Liver (tissue), 7 donors: ENCODE measurements at regions not wholly inside any gene's neighbourhood (a gene's known extent, or its start where the extent isn't known, plus 50 kb on each side); places are given as distances from the start of the nearest gene placed in this dataset.

Source experiments
- DNase-seq: peaks from one replicate; pipeline ENCODE4 v3.0.0-alpha.2; 2017; ENCODE audit warnings: low spot score
- H3K27ac ChIP-seq, 2 donors: one replicate each; pipeline ENCODE4 v1.7.0; 2013; ENCODE audit warnings: inconsistent platforms in 2 of 2, low read length in 2 of 2, control low read depth in 1 of 2, low read depth in 1 of 2, mild to moderate bottlenecking in 1 of 2
- H3K27me3 ChIP-seq, 4 donors: one replicate each; pipeline versions ENCODE4 v1.6.1 to v1.7.0; 2013; ENCODE audit warnings: low read length in 3 of 4, inconsistent platforms in 1 of 4, mild to moderate bottlenecking in 1 of 4, moderate library complexity in 1 of 4; ENCODE audit not compliant: control insufficient read depth in 4 of 4, insufficient read depth in 4 of 4
- H3K36me3 ChIP-seq, 4 donors: one replicate each; pipeline versions ENCODE4 v1.6.1 to v1.7.0; 2013; ENCODE audit warnings: low read length in 3 of 4, mild to moderate bottlenecking in 3 of 4, low read depth in 1 of 4, moderate library complexity in 1 of 4; ENCODE audit not compliant: control insufficient read depth in 4 of 4, insufficient read depth in 3 of 4
- H3K4me1 ChIP-seq, 4 donors: one replicate each; pipeline versions ENCODE4 v1.6.1 to v1.7.0; 2013; ENCODE audit warnings: low read length in 3 of 4, mild to moderate bottlenecking in 3 of 4, moderate library complexity in 1 of 4; ENCODE audit not compliant: control insufficient read depth in 4 of 4, insufficient read depth in 4 of 4
- H3K4me3 ChIP-seq, 3 donors: one replicate each; pipeline versions ENCODE4 v1.6.1 to v1.7.0; 2013; ENCODE audit warnings: low read length in 3 of 3, control low read depth in 1 of 3, low read depth in 1 of 3, mild to moderate bottlenecking in 1 of 3
- H3K9ac ChIP-seq, 2 donors: one replicate each; pipeline ENCODE4 v1.7.0; 2013; ENCODE audit warnings: low read length in 2 of 2, mild to moderate bottlenecking in 2 of 2, moderate library complexity in 2 of 2, control low read depth in 1 of 2, low read depth in 1 of 2
- H3K9me3 ChIP-seq, 4 donors: one replicate each; pipeline versions ENCODE4 v1.6.1 to v1.7.0; 2013; ENCODE audit warnings: low read length in 3 of 4; ENCODE audit not compliant: control insufficient read depth in 4 of 4
- ATF3 ChIP-seq: IDR thresholded peaks from 2 replicates; pipeline ENCODE4 v1.6.1; 2016; ENCODE audit warnings: antibody characterized with exemption
- CTCF ChIP-seq: fragments of 150-350 bp; IDR thresholded peaks from 2 replicates; pipeline ENCODE4 v1.5.1; 2017; ENCODE audit warnings: improper control_type of control experiment, low read depth, low read length; ENCODE audit not compliant: missing input control
- EGR1 ChIP-seq, 2 donors: IDR thresholded peaks; 2 replicates each; pipeline ENCODE4 v1.6.1; 2016 to 2018; ENCODE audit warnings: antibody characterized with exemption in 2 of 2, low read depth in 2 of 2
- FOXA1 ChIP-seq: IDR thresholded peaks from 2 replicates; pipeline ENCODE4 v1.6.1; 2016; ENCODE audit warnings: antibody characterized with exemption
- FOXA2 ChIP-seq: IDR thresholded peaks from 2 replicates; pipeline ENCODE4 v1.6.1; 2016; ENCODE audit warnings: antibody characterized with exemption
- GABPA ChIP-seq, 2 donors: IDR thresholded peaks in 1 of 2; conservative IDR thresholded peaks in 1 of 2; 2 replicates each; pipeline ENCODE4 v1.6.1; 2016; ENCODE audit warnings: antibody characterized with exemption in 2 of 2, mild to moderate bottlenecking in 1 of 2, moderate library complexity in 1 of 2
- HNF4A ChIP-seq, 2 donors: conservative IDR thresholded peaks; 2 replicates each; pipeline ENCODE4 v1.6.1; 2016; ENCODE audit warnings: antibody characterized with exemption in 2 of 2, mild to moderate bottlenecking in 2 of 2
- HNF4G ChIP-seq: IDR thresholded peaks from 2 replicates; pipeline ENCODE4 v1.6.1; 2016; ENCODE audit warnings: antibody characterized with exemption
- JUND ChIP-seq, 2 donors: IDR thresholded peaks; 2 replicates each; pipeline ENCODE4 v1.6.1; 2016; ENCODE audit warnings: antibody characterized with exemption in 2 of 2
- MAX ChIP-seq: IDR thresholded peaks from 2 replicates; pipeline ENCODE4 v1.6.1; 2016; ENCODE audit warnings: antibody characterized with exemption
- NR2F2 ChIP-seq: IDR thresholded peaks from 2 replicates; pipeline ENCODE4 v1.6.1; 2016; ENCODE audit warnings: antibody characterized with exemption
- RAD21 ChIP-seq, 2 donors: IDR thresholded peaks; 2 replicates each; pipeline ENCODE4 v1.6.1; 2016; ENCODE audit warnings: antibody characterized with exemption in 2 of 2, mild to moderate bottlenecking in 2 of 2
- REST ChIP-seq: IDR thresholded peaks from 2 replicates; pipeline ENCODE4 v1.6.1; 2016; ENCODE audit warnings: antibody characterized with exemption, mild to moderate bottlenecking
- RXRA ChIP-seq, 2 donors: IDR thresholded peaks; 2 replicates each; pipeline ENCODE4 v1.6.1; 2017 to 2018; ENCODE audit warnings: antibody characterized with exemption in 2 of 2, mild to moderate bottlenecking in 1 of 2
- SP1 ChIP-seq: IDR thresholded peaks from 2 replicates; pipeline ENCODE4 v1.6.1; 2018; ENCODE audit warnings: antibody characterized with exemption, mild to moderate bottlenecking
- TAF1 ChIP-seq: conservative IDR thresholded peaks from 2 replicates; pipeline ENCODE4 v1.6.1; 2016; ENCODE audit warnings: antibody characterized with exemption, mild to moderate bottlenecking
- YY1 ChIP-seq: IDR thresholded peaks from 2 replicates; pipeline ENCODE4 v1.6.1; 2016; ENCODE audit warnings: antibody characterized with exemption, mild to moderate bottlenecking
- ZBTB33 ChIP-seq: IDR thresholded peaks from 2 replicates; pipeline ENCODE4 v1.6.1; 2016; ENCODE audit warnings: antibody characterized with exemption
- donor health status: healthy.
- donor health status: healthy.
- donor health status: healthy.
- donor health status: healthy.

GRCh38 chr14:38528582-38528981 is 272.7 kb upstream of the CLEC14A start:
- Histone ChIP-seq H3K4me3 (no peak overlapping the region), H3K9ac (no peak overlapping the region), H3K36me3 (no peaks in the 10 kb centered on the region), H3K27me3 (no peaks in the 10 kb centered on the region), H3K4me1 (peaks cover 1 to 7% (median 6%) of the 10 kb centered on the region in 4 donors), H3K27ac (no peak overlapping the region), H3K9me3 (no peaks in the 10 kb centered on the region)
- DNase-seq: no peak
- peak; percentile 64 for TF ChIP-seq SP1
- TF ChIP-seq HNF4G: peak; percentile 29
- TF ChIP-seq YY1: peak; percentile 64
- TF ChIP-seq HNF4A (conservative IDR thresholded peaks at IDR 0.05): peak; percentile 77 to 82
- peak; percentile 76 for TF ChIP-seq FOXA2
- TF ChIP-seq ATF3: peak; percentile 39
- TF ChIP-seq TAF1: no peak
- TF ChIP-seq NR2F2: no peak
- peak; percentile 29 for TF ChIP-seq REST
- no peak for TF ChIP-seq CTCF
- TF ChIP-seq RAD21 (IDR thresholded peaks at IDR 0.05): peak; percentile 39 to 53
- no peak for TF ChIP-seq GABPA (IDR thresholded peaks at IDR 0.05 in 1 of 2, conservative IDR thresholded peaks at IDR 0.05 in 1 of 2)
- peak; percentile 63 for TF ChIP-seq FOXA1
- TF ChIP-seq ZBTB33: peak; percentile 52
- TF ChIP-seq EGR1 (IDR thresholded peaks at IDR 0.05; ENCODE audit: low read depth in 2 of 2): peak in 1 of 2 donors; percentile 21
- peak in 1 of 2 donors; percentile 34 for TF ChIP-seq JUND (IDR thresholded peaks at IDR 0.05)
- peak; percentile 83 to 84 for TF ChIP-seq RXRA (IDR thresholded peaks at IDR 0.05)
- TF ChIP-seq MAX: peak; percentile 59
